NCI-H128 (cell line): ENCODE measurements at regions not wholly inside any gene's neighbourhood (a gene's known extent, or its start where the extent isn't known, plus 50 kb on each side); places are given as distances from the start of the nearest gene placed in this dataset.

ENCODE experiments used
- DNase-seq: peaks from one replicate; lab custom pipeline; 2025; ENCODE audit not compliant: unreplicated experiment; lab: John Stamatoyannopoulos, UW

- no peak for DNase-seq
Observed at GRCh38 chr12:67217647-67218046, 51.5 kb upstream of the CAND1 start.
